ENCODE measurements at regions not wholly inside any gene's neighbourhood (a gene's known extent, or its start where the extent isn't known, plus 50 kb on each side); places are given as distances from the start of the nearest gene placed in this dataset.
"Not testable (repeated sequence)": the region's sequence is repeated elsewhere in the genome, so short reads cannot be mapped to it uniquely, and the experiment has no call there.

GRCh38 chr4:59646082-59646481 lies 1554.0 kb upstream of the ADGRL3 start:
- in situ Hi-C loops (cut with MboI; ENCODE audit: low sequenced_read_pairs), result no loop called here
- Histone ChIP-seq H3K27me3 (ENCODE audit: low read depth) (no peaks in the 10 kb centered on the region), H3K4me3 (no peak overlapping the region), H3K9me3 (no peaks in the 10 kb centered on the region), H3K36me3 (replicated peaks) (no peaks in the 10 kb centered on the region), H3K4me1 (no peaks in the 10 kb centered on the region)
- DNase-seq (ENCODE audit: low spot score in 2 of 2), result no peak

- Histone ChIP-seq H3K9me3 (no peaks in the 10 kb centered on the region), H3K4me3 (no peak overlapping the region), H3K4me1 (no peaks in the 10 kb centered on the region), H3K36me3 (replicated peaks) (no peaks in the 10 kb centered on the region), H3K27me3 (ENCODE audit: low read depth) (no peaks in the 10 kb centered on the region)
- in situ Hi-C loops (cut with MboI; ENCODE audit: low sequenced_read_pairs), result no loop called here
- no peak for DNase-seq (ENCODE audit: low spot score in 2 of 2)
Measured at GRCh38 chr4:59647011-59647410, 1553.1 kb upstream of the ADGRL3 start.

GRCh38 chr4:59647500-59647899 lies 1552.6 kb upstream of the ADGRL3 start:
- no peaks in the 10 kb centered on the region for H3K27me3 ChIP-seq (ENCODE audit: low read depth)
- no peaks in the 10 kb centered on the region for H3K9me3 ChIP-seq
- in situ Hi-C loops (cut with MboI; ENCODE audit: low sequenced_read_pairs), result no loop called here
- H3K36me3 ChIP-seq (replicated peaks), result no peaks in the 10 kb centered on the region
- H3K4me1 ChIP-seq, result no peaks in the 10 kb centered on the region
- no peak overlapping the region for H3K4me3 ChIP-seq
- no peak for DNase-seq (ENCODE audit: low spot score in 2 of 2)

GRCh38 chr4:59650861-59651260 lies 1549.3 kb upstream of the ADGRL3 start:
- Histone ChIP-seq H3K4me3 (no peak overlapping the region), H3K4me1 (no peaks in the 10 kb centered on the region), H3K36me3 (replicated peaks) (no peaks in the 10 kb centered on the region), H3K27me3 (ENCODE audit: low read depth) (no peaks in the 10 kb centered on the region), H3K9me3 (no peaks in the 10 kb centered on the region)
- in situ Hi-C loops (cut with MboI; ENCODE audit: low sequenced_read_pairs), result no loop called here
- DNase-seq (ENCODE audit: low spot score in 2 of 2), result no peak

GRCh38 chr4:59655996-59656395 lies 1544.1 kb upstream of the ADGRL3 start:
- in situ Hi-C loops (cut with MboI; ENCODE audit: low sequenced_read_pairs), result no loop called here
- H3K36me3 ChIP-seq (replicated peaks), result no peaks in the 10 kb centered on the region
- no peak for DNase-seq (ENCODE audit: low spot score in 2 of 2)

GRCh38 chr4:59664771-59665170 lies 1535.4 kb upstream of the ADGRL3 start:
- no peaks in the 10 kb centered on the region for H3K4me1 ChIP-seq
- no peak for DNase-seq (ENCODE audit: low spot score in 2 of 2)
- H3K4me3 ChIP-seq, result no peak overlapping the region
- no peaks in the 10 kb centered on the region for H3K27me3 ChIP-seq (ENCODE audit: low read depth)
- in situ Hi-C loops (cut with MboI; ENCODE audit: low sequenced_read_pairs), result no loop called here
- H3K9me3 ChIP-seq, result no peaks in the 10 kb centered on the region
- no peaks in the 10 kb centered on the region for H3K36me3 ChIP-seq (replicated peaks)

More at GRCh38 chr4:59655996-59656395, 1544.1 kb upstream of the ADGRL3 start:
- Histone ChIP-seq H3K4me3 (no peak overlapping the region), H3K9me3 (no peaks in the 10 kb centered on the region), H3K4me1 (no peaks in the 10 kb centered on the region), H3K27me3 (ENCODE audit: low read depth) (no peaks in the 10 kb centered on the region)

GRCh38 chr4:59666645-59667044 lies 1533.5 kb upstream of the ADGRL3 start:
- H3K36me3 ChIP-seq (replicated peaks), result no peaks in the 10 kb centered on the region
- in situ Hi-C loops (cut with MboI; ENCODE audit: low sequenced_read_pairs), result no loop called here
- H3K4me3 ChIP-seq, result no peak overlapping the region
- no peaks in the 10 kb centered on the region for H3K27me3 ChIP-seq (ENCODE audit: low read depth)
- H3K9me3 ChIP-seq, result no peaks in the 10 kb centered on the region
- DNase-seq (ENCODE audit: low spot score in 2 of 2), result no peak
- H3K4me1 ChIP-seq, result no peaks in the 10 kb centered on the region

- Histone ChIP-seq H3K4me1 (no peaks in the 10 kb centered on the region), H3K4me3 (no peak overlapping the region), H3K9me3 (no peaks in the 10 kb centered on the region), H3K27me3 (ENCODE audit: low read depth) (no peaks in the 10 kb centered on the region), H3K36me3 (replicated peaks) (no peaks in the 10 kb centered on the region)
- no peak for DNase-seq (ENCODE audit: low spot score in 2 of 2)
- in situ Hi-C loops (cut with MboI; ENCODE audit: low sequenced_read_pairs), result no loop called here
Measured at GRCh38 chr4:59671037-59671436, 1529.1 kb upstream of the ADGRL3 start.

- Histone ChIP-seq H3K36me3 (replicated peaks) (no peaks in the 10 kb centered on the region), H3K4me3 (no peak overlapping the region), H3K27me3 (ENCODE audit: low read depth) (no peaks in the 10 kb centered on the region), H3K9me3 (no peaks in the 10 kb centered on the region), H3K4me1 (no peaks in the 10 kb centered on the region)
- in situ Hi-C loops (cut with MboI; ENCODE audit: low sequenced_read_pairs), result no loop called here
- DNase-seq (ENCODE audit: low spot score in 2 of 2), result no peak
Measured at GRCh38 chr4:59676389-59676788, 1523.7 kb upstream of the ADGRL3 start.

GRCh38 chr4:59676992-59677391 lies 1523.1 kb upstream of the ADGRL3 start:
- H3K4me1 ChIP-seq; H3K9me3 ChIP-seq; DNase-seq (ENCODE audit: low spot score in 2 of 2); H3K27me3 ChIP-seq (ENCODE audit: low read depth); in situ Hi-C loops (cut with MboI; ENCODE audit: low sequenced_read_pairs); H3K36me3 ChIP-seq (replicated peaks); H3K4me3 ChIP-seq: not testable (repeated sequence)

GRCh38 chr4:59685626-59686025 lies 1514.5 kb upstream of the ADGRL3 start:
- Histone ChIP-seq H3K36me3 (replicated peaks) (no peaks in the 10 kb centered on the region), H3K27me3 (ENCODE audit: low read depth) (no peaks in the 10 kb centered on the region), H3K4me3 (no peak overlapping the region), H3K9me3 (no peaks in the 10 kb centered on the region), H3K4me1 (no peaks in the 10 kb centered on the region)
- in situ Hi-C loops (cut with MboI; ENCODE audit: low sequenced_read_pairs), result no loop called here
- DNase-seq (ENCODE audit: low spot score in 2 of 2), result no peak

- no peaks in the 10 kb centered on the region for H3K36me3 ChIP-seq (replicated peaks)
- in situ Hi-C loops (cut with MboI; ENCODE audit: low sequenced_read_pairs), result no loop called here
- H3K4me1 ChIP-seq, result no peaks in the 10 kb centered on the region
- H3K9me3 ChIP-seq, result no peaks in the 10 kb centered on the region
- H3K27me3 ChIP-seq (ENCODE audit: low read depth), result no peaks in the 10 kb centered on the region
- H3K4me3 ChIP-seq, result no peak overlapping the region
- no peak for DNase-seq (ENCODE audit: low spot score in 2 of 2)
Measured at GRCh38 chr4:59689149-59689548, 1511.0 kb upstream of the ADGRL3 start.

GRCh38 chr4:59695355-59696053 lies 1504.6 kb upstream of the ADGRL3 start:
- H3K36me3 ChIP-seq (replicated peaks), result no peaks in the 10 kb centered on the region
- DNase-seq (ENCODE audit: low spot score in 2 of 2), result no peak
- in situ Hi-C loops (cut with MboI; ENCODE audit: low sequenced_read_pairs), result no loop called here
- H3K27me3 ChIP-seq (ENCODE audit: low read depth), result no peaks in the 10 kb centered on the region
- H3K4me3 ChIP-seq, result no peak overlapping the region
- no peaks in the 10 kb centered on the region for H3K4me1 ChIP-seq
- no peaks in the 10 kb centered on the region for H3K9me3 ChIP-seq

GRCh38 chr4:59698041-59698440 lies 1502.1 kb upstream of the ADGRL3 start:
- DNase-seq (ENCODE audit: low spot score in 2 of 2), result no peak
- H3K9me3 ChIP-seq, result no peaks in the 10 kb centered on the region
- H3K36me3 ChIP-seq (replicated peaks), result no peaks in the 10 kb centered on the region
- no peak overlapping the region for H3K4me3 ChIP-seq
- no peaks in the 10 kb centered on the region for H3K27me3 ChIP-seq (ENCODE audit: low read depth)
- H3K4me1 ChIP-seq, result no peaks in the 10 kb centered on the region
- in situ Hi-C loops (cut with MboI; ENCODE audit: low sequenced_read_pairs), result no loop called here

GRCh38 chr4:59700651-59701050 lies 1499.5 kb upstream of the ADGRL3 start:
- Histone ChIP-seq H3K27me3 (ENCODE audit: low read depth) (no peaks in the 10 kb centered on the region), H3K9me3 (no peaks in the 10 kb centered on the region), H3K4me1 (no peaks in the 10 kb centered on the region), H3K4me3 (no peak overlapping the region), H3K36me3 (replicated peaks) (no peaks in the 10 kb centered on the region)
- no peak for DNase-seq (ENCODE audit: low spot score in 2 of 2)
- in situ Hi-C loops (cut with MboI; ENCODE audit: low sequenced_read_pairs), result no loop called here
